Keratinocyte (primary cell): ENCODE measurements at regions not wholly inside any gene's neighbourhood (a gene's known extent, or its start where the extent isn't known, plus 50 kb on each side); places are given as distances from the start of the nearest gene placed in this dataset.
A peak's percentile ranks its signal among the peaks of the same experiment; 100 is the strongest.

Source experiments
- DNase-seq: peaks from one replicate; pipeline ENCODE4 v3.0.0-alpha.2; 2011; ENCODE audit warnings: low read depth, missing footprints, low spot score
- FAIRE-seq: peaks from 2 replicates; lab custom pipeline; 2011; peaks lifted over from hg19 to GRCh38; lab: Jason Lieb, UNC
- H2AFZ ChIP-seq: 2 replicates; pipeline ENCODE4 v1.6.0; 2012; ENCODE audit warnings: low read length, control low read depth, inconsistent platforms; ENCODE audit not compliant: control insufficient read depth
- H3K27ac ChIP-seq: 2 replicates; pipeline ENCODE4 v1.5.1; 2011; ENCODE audit warnings: low read length; ENCODE audit not compliant: control insufficient read depth, insufficient read depth
- H3K27me3 ChIP-seq: 3 replicates; pipeline ENCODE4 v1.6.0; 2011; ENCODE audit warnings: low read length; ENCODE audit not compliant: control insufficient read depth, insufficient read depth; ENCODE audit errors: extremely low read depth
- H3K36me3 ChIP-seq, 2 experiments: 2 replicates in 1 of 2; 3 replicates in 1 of 2; pipeline ENCODE4 v1.5.1; 2011; ENCODE audit warnings: low read length in 2 of 2, mild to moderate bottlenecking in 1 of 2; ENCODE audit not compliant: control insufficient read depth in 2 of 2, insufficient read depth in 2 of 2; ENCODE audit errors: extremely low read depth in 1 of 2
- H3K4me1 ChIP-seq: 3 replicates; pipeline ENCODE4 v1.5.1; 2011; ENCODE audit warnings: low read length; ENCODE audit not compliant: control insufficient read depth, insufficient read depth; ENCODE audit errors: extremely low read depth
- H3K4me2 ChIP-seq: 3 replicates; pipeline ENCODE4 v1.6.0; 2011; ENCODE audit warnings: low read depth, low read length; ENCODE audit not compliant: control insufficient read depth, insufficient read depth; ENCODE audit errors: extremely low read depth
- H3K4me3 ChIP-seq, 3 experiments: fragments of 200-600 bp in 1 of 3; sonication (generic) in 1 of 3; 2 replicates in 2 of 3; 3 replicates in 1 of 3; pipeline ENCODE4 v1.5.1; 2011 to 2016; ENCODE audit warnings: low read length in 3 of 3, mild to moderate bottlenecking in 3 of 3, control low read depth in 2 of 3, inconsistent platforms in 1 of 3, low read depth in 1 of 3, mixed read lengths in 1 of 3, mixed run types in 1 of 3, moderate library complexity in 1 of 3; ENCODE audit not compliant: control insufficient read depth in 2 of 3, insufficient read depth in 2 of 3; ENCODE audit errors: extremely low read depth in 1 of 3
- H3K79me2 ChIP-seq: 2 replicates; pipeline ENCODE4 v1.6.0; 2012; ENCODE audit warnings: low read length; ENCODE audit not compliant: control insufficient read depth, insufficient read depth
- H3K9ac ChIP-seq: 3 replicates; pipeline ENCODE4 v1.6.0; 2011; ENCODE audit warnings: low read length; ENCODE audit not compliant: control insufficient read depth, insufficient read depth; ENCODE audit errors: extremely low read depth
- H3K9me1 ChIP-seq: 3 replicates; pipeline ENCODE4 v1.6.0; 2011; ENCODE audit warnings: low read length; ENCODE audit not compliant: control insufficient read depth, insufficient read depth; ENCODE audit errors: extremely low read depth
- H3K9me3 ChIP-seq: 2 replicates; pipeline ENCODE4 v1.5.1; 2012; ENCODE audit warnings: low read depth, low read length; ENCODE audit not compliant: control insufficient read depth
- H4K20me1 ChIP-seq: 3 replicates; pipeline ENCODE4 v1.6.0; 2011; ENCODE audit warnings: low read length; ENCODE audit not compliant: control insufficient read depth, insufficient read depth; ENCODE audit errors: extremely low read depth
- EZH2 ChIP-seq: IDR thresholded peaks from one replicate; pipeline ENCODE4 v1.6.1; 2012; ENCODE audit warnings: inconsistent platforms, mild to moderate bottlenecking, low read length, moderate library complexity
- dilution Hi-C: fragments of 300-500 bp; cut with MboI; formaldehyde crosslinking; loops from one replicate; pipeline ENCODE4 v1.7.0; 2020; ENCODE audit warnings: low sequenced_read_pairs; ENCODE audit not compliant: extremely low pct_ligation_motif_present
- TF ChIP-seq, protein P1 (sequence below), 3 experiments: IDR thresholded peaks in 1 of 3; conservative IDR thresholded peaks in 1 of 3; optimal IDR thresholded peaks in 1 of 3; 2 replicates in 2 of 3; 3 replicates in 1 of 3; pipeline versions ENCODE3 to v1.5.1; 2011; ENCODE audit warnings: low read length in 3 of 3, mild to moderate bottlenecking in 3 of 3, moderate library complexity in 2 of 3, control low read depth in 1 of 3, inconsistent platforms in 1 of 3; ENCODE audit not compliant: insufficient read depth in 2 of 3; ENCODE audit errors: extremely low read depth in 1 of 3

GRCh38 chr13:34750078-34750931, 191.8 kb upstream of the NBEA start:
- Histone ChIP-seq H3K27ac (no peak overlapping the region), H3K36me3 (no peaks in the 10 kb centered on the region), H3K9me3 (no peaks in the 10 kb centered on the region), H3K4me3 (peak overlapping the region in 1 of 3 experiments; percentile 5), H3K4me2 (peak overlapping the region; percentile 48), H4K20me1 (no peaks in the 10 kb centered on the region), H3K9me1 (no peaks in the 10 kb centered on the region), H2AFZ (no peak overlapping the region), H3K4me1 (peaks cover 3% of the 10 kb centered on the region), H3K79me2 (no peaks in the 10 kb centered on the region), H3K27me3 (no peaks in the 10 kb centered on the region), H3K9ac (no peak overlapping the region)
- DNase-seq (no peak), FAIRE-seq (no peak)
- no peak for TF ChIP-seq EZH2
- TF ChIP-seq, protein P1, sequence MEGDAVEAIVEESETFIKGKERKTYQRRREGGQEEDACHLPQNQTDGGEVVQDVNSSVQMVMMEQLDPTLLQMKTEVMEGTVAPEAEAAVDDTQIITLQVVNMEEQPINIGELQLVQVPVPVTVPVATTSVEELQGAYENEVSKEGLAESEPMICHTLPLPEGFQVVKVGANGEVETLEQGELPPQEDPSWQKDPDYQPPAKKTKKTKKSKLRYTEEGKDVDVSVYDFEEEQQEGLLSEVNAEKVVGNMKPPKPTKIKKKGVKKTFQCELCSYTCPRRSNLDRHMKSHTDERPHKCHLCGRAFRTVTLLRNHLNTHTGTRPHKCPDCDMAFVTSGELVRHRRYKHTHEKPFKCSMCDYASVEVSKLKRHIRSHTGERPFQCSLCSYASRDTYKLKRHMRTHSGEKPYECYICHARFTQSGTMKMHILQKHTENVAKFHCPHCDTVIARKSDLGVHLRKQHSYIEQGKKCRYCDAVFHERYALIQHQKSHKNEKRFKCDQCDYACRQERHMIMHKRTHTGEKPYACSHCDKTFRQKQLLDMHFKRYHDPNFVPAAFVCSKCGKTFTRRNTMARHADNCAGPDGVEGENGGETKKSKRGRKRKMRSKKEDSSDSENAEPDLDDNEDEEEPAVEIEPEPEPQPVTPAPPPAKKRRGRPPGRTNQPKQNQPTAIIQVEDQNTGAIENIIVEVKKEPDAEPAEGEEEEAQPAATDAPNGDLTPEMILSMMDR (optimal IDR thresholded peaks at IDR 0.05 in 1 of 3, IDR thresholded peaks at IDR 0.05 in 1 of 3, conservative IDR thresholded peaks at IDR 0.05 in 1 of 3; ENCODE audit: extremely low read depth in 1 of 3, insufficient read depth in 2 of 3, low read length in 3 of 3): no peak
- dilution Hi-C loops: no loop called here

GRCh38 chr13:34751044-34751443, 191.0 kb upstream of the NBEA start:
- no peaks in the 10 kb centered on the region for H3K27me3 ChIP-seq
- no peaks in the 10 kb centered on the region for H3K9me3 ChIP-seq
- no peaks in the 10 kb centered on the region for H3K36me3 ChIP-seq
- dilution Hi-C loops: no loop called here
- no peak for TF ChIP-seq EZH2
- TF ChIP-seq, protein P1 (optimal IDR thresholded peaks at IDR 0.05 in 1 of 3, IDR thresholded peaks at IDR 0.05 in 1 of 3, conservative IDR thresholded peaks at IDR 0.05 in 1 of 3; ENCODE audit: extremely low read depth in 1 of 3, insufficient read depth in 2 of 3, low read length in 3 of 3): no peak
- FAIRE-seq: no peak
- no peak for DNase-seq
- no peak overlapping the region for H2AFZ ChIP-seq
- no peak overlapping the region for H3K27ac ChIP-seq
- H4K20me1 ChIP-seq: no peaks in the 10 kb centered on the region
- no peak overlapping the region for H3K4me3 ChIP-seq
- H3K79me2 ChIP-seq: no peaks in the 10 kb centered on the region
- no peaks in the 10 kb centered on the region for H3K9me1 ChIP-seq
- peaks cover 3% of the 10 kb centered on the region for H3K4me1 ChIP-seq
- no peak overlapping the region for H3K9ac ChIP-seq
- H3K4me2 ChIP-seq: no peak overlapping the region
